Gastroesophageal sphincter (tissue), 4 donors: ENCODE measurements at regions not wholly inside any gene's neighbourhood (a gene's known extent, or its start where the extent isn't known, plus 50 kb on each side); places are given as distances from the start of the nearest gene placed in this dataset.

Experiments used
- ATAC-seq: fragments of 150-250 bp; one replicate; pipeline ENCODE4 v1.9.1; 2016; ENCODE audit warnings: mild to moderate bottlenecking, moderate library complexity
- H3K27ac ChIP-seq, 4 donors: fragments of 200-600 bp; sonication (generic) in 3 of 4; 1 replicate in 3 of 4; 2 replicates in 1 of 4; pipeline ENCODE4 v1.5.1; 2016 to 2019
- H3K27me3 ChIP-seq: fragments of 200-600 bp; sonication (generic); one replicate; pipeline ENCODE4 v1.5.1; 2019
- H3K36me3 ChIP-seq, 2 donors: fragments of 200-600 bp; sonication (generic); one replicate each; pipeline ENCODE4 v1.5.1; 2019; ENCODE audit warnings: control low read depth in 1 of 2
- H3K4me1 ChIP-seq, 3 donors: fragments of 200-600 bp; sonication (generic); 1 replicate in 2 of 3; 2 replicates in 1 of 3; pipeline ENCODE4 v1.5.1; 2016 to 2019; ENCODE audit warnings: control low read depth in 2 of 3
- H3K4me3 ChIP-seq, 2 donors: fragments of 200-600 bp; sonication (generic); one replicate each; pipeline ENCODE4 v1.5.1; 2019; ENCODE audit warnings: mild to moderate bottlenecking in 1 of 2, moderate library complexity in 1 of 2
- H3K9me3 ChIP-seq, 3 donors: fragments of 200-600 bp; sonication (generic); one replicate each; pipeline ENCODE4 v1.5.1; 2017 to 2019; ENCODE audit warnings: control low read depth in 2 of 3
- EP300 ChIP-seq: sonication (generic); formaldehyde crosslinking; IDR thresholded peaks from one replicate; pipeline ENCODE4 v1.6.1; 2017; ENCODE audit warnings: antibody characterized with exemption, mild to moderate bottlenecking
- POLR2A ChIP-seq, 2 donors: fragments of 450-650 bp; IDR thresholded peaks; one replicate each; pipeline ENCODE4 v1.6.1; 2017; ENCODE audit warnings: antibody characterized with exemption in 2 of 2, mild to moderate bottlenecking in 2 of 2, moderate library complexity in 1 of 2
- POLR2AphosphoS5 ChIP-seq: sonication (generic); formaldehyde crosslinking; IDR thresholded peaks from one replicate; pipeline ENCODE4 v1.6.1; 2017; ENCODE audit warnings: antibody characterized with exemption
- WGBS, 2 donors: methylation state at CpG; one replicate each; pipeline ENCODE4 v1.1.5; 2018; ENCODE audit warnings: low coverage in 1 of 2; 5-methylcytosine and 5-hydroxymethylcytosine counted together
- TF ChIP-seq, protein P1 (sequence below), 4 experiments: fragments of 200-600 bp in 2 of 4; fragments of 450-650 bp in 2 of 4; sonication (generic) in 1 of 4; IDR thresholded peaks; one replicate each; pipeline ENCODE4 v1.5.1; 2017 to 2019; ENCODE audit warnings: antibody characterized with exemption in 4 of 4, mild to moderate bottlenecking in 2 of 4, moderate library complexity in 2 of 4

DNA sequence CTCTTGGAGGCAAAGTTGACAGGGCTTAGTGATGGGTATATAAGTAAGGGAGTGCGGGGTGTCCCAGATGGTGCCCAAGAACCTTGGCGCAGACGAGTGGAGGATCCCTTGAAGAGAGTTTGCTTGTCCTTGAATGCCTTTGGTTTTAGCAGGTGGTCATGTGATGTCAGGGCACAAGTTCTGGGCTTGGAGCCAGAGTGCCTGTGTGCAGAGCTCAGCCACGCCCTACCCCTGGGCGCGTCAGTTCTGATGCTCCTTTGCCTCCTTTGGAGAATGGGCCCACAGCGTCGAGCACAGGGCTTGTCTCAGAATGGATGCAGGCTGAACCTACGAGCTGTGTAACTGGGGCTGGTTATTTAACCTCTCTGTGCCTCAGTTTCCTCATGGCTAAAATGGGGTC lies 412.2 kb upstream of the EEF2KMT start:
- WGBS, 2 donors = 70 to 90% methylated on average over 2 to 5 of the region's 9 CpGs
- Histone ChIP-seq H3K27me3 (peaks cover 39% of the 10 kb centered on the region), H3K36me3 (no peaks in the 10 kb centered on the region), H3K27ac (no peak overlapping the region), H3K4me1 (no peaks in the 10 kb centered on the region), H3K9me3 (no peaks in the 10 kb centered on the region), H3K4me3 (no peak overlapping the region)
- no peak for ATAC-seq
- TF ChIP-seq, protein P1, sequence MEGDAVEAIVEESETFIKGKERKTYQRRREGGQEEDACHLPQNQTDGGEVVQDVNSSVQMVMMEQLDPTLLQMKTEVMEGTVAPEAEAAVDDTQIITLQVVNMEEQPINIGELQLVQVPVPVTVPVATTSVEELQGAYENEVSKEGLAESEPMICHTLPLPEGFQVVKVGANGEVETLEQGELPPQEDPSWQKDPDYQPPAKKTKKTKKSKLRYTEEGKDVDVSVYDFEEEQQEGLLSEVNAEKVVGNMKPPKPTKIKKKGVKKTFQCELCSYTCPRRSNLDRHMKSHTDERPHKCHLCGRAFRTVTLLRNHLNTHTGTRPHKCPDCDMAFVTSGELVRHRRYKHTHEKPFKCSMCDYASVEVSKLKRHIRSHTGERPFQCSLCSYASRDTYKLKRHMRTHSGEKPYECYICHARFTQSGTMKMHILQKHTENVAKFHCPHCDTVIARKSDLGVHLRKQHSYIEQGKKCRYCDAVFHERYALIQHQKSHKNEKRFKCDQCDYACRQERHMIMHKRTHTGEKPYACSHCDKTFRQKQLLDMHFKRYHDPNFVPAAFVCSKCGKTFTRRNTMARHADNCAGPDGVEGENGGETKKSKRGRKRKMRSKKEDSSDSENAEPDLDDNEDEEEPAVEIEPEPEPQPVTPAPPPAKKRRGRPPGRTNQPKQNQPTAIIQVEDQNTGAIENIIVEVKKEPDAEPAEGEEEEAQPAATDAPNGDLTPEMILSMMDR (IDR thresholded peaks at IDR 0.05) = no peak
- TF ChIP-seq EP300 = no peak
- TF ChIP-seq POLR2A (IDR thresholded peaks at IDR 0.05) = no peak
- no peak for TF ChIP-seq POLR2AphosphoS5

DNA sequence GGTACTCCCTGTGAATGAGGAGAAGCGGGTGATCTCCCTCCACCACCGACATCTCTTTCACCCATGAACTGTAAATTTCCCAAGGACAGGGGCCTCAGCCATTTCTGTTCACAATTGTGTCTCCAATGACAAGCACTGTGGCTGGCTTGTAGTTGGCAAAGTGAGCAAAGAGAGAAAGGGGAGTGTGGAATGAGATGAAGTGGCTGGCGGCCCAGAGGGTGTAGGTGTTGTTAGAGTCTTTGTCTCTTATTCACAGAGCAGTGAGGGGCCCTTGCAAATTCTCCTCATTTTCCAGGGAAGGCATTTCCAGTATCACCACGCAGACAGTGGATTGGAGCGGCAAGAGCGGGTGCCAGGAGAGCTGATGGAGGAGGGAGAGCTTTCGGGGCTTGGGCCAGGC lies 411.7 kb upstream of the EEF2KMT start:
- H3K27ac ChIP-seq = no peak overlapping the region
- H3K27me3 ChIP-seq = peaks cover 39% of the 10 kb centered on the region
- WGBS, 2 donors = 93% methylated on average over 6 of the region's 7 CpGs; no CpG with 5 or more reads in 1 of the 2 donors
- no peaks in the 10 kb centered on the region for H3K36me3 ChIP-seq
- H3K9me3 ChIP-seq = no peaks in the 10 kb centered on the region
- H3K4me3 ChIP-seq = no peak overlapping the region
- no peak for ATAC-seq
- no peak for TF ChIP-seq EP300
- TF ChIP-seq, protein P1 (IDR thresholded peaks at IDR 0.05) = no peak
- H3K4me1 ChIP-seq = no peaks in the 10 kb centered on the region

DNA sequence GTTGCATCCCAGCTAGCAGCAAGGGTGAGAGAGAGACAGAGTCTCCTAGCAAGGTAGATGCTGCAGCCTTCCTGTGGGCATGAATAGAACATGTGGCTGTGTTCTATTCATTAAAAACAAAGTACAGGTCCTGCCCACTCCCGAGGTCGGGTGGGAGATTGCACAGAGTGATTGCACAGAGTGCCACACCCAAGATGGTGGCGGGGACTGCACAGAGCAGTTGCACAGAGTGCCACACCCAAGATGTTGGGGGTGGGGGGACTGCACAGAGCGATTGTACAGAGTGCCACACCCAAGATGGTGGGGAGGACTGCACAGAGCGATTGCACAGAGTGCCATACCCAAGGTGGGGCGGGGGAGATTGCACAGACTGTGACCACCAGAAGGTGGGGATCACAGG lies 410.8 kb upstream of the EEF2KMT start:
- Histone ChIP-seq H3K4me3 (no peak overlapping the region), H3K36me3 (no peaks in the 10 kb centered on the region), H3K27me3 (peaks cover 46% of the 10 kb centered on the region), H3K9me3 (no peaks in the 10 kb centered on the region), H3K4me1 (no peaks in the 10 kb centered on the region), H3K27ac (no peak overlapping the region)
- TF ChIP-seq EP300 (no peak), POLR2A (IDR thresholded peaks at IDR 0.05) (no peak), POLR2AphosphoS5 (no peak)
- TF ChIP-seq, protein P1 (IDR thresholded peaks at IDR 0.05) = no peak
- no peak for ATAC-seq
- 43 to 100% methylated on average over 1 of the region's 6 CpGs for WGBS, 2 donors

DNA sequence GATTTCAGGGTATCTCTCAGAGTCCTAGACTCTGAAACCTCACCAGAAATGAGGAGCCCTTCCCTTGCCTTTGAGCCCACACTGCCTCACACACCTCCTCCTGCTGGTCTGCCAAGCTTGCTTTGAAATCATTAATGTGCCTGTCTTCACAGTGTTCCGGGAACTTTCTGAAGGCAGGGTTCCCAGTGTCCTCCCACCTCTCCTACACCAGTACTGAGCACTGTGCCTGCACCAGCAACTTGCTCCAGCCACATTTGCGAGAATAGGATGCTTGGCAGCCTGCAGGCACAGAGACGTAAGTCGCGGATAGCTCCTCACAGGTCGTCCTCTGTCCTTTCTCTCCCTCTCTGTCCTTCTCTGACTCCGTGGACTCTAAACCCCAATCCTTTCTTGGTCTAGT lies 408.4 kb upstream of the EEF2KMT start:
- Histone ChIP-seq H3K4me3 (no peak overlapping the region), H3K27ac (no peak overlapping the region), H3K9me3 (no peaks in the 10 kb centered on the region), H3K27me3 (peaks cover 53% of the 10 kb centered on the region), H3K4me1 (no peaks in the 10 kb centered on the region), H3K36me3 (no peaks in the 10 kb centered on the region)
- ATAC-seq = no peak
- WGBS, 2 donors = 62% methylated on average over 7 of the region's 7 CpGs; no CpG with 5 or more reads in 1 of the 2 donors
- TF ChIP-seq POLR2A (IDR thresholded peaks at IDR 0.05) = no peak
- TF ChIP-seq, protein P1 (IDR thresholded peaks at IDR 0.05) = no peak
- no peak for TF ChIP-seq EP300
- TF ChIP-seq POLR2AphosphoS5 = no peak

DNA sequence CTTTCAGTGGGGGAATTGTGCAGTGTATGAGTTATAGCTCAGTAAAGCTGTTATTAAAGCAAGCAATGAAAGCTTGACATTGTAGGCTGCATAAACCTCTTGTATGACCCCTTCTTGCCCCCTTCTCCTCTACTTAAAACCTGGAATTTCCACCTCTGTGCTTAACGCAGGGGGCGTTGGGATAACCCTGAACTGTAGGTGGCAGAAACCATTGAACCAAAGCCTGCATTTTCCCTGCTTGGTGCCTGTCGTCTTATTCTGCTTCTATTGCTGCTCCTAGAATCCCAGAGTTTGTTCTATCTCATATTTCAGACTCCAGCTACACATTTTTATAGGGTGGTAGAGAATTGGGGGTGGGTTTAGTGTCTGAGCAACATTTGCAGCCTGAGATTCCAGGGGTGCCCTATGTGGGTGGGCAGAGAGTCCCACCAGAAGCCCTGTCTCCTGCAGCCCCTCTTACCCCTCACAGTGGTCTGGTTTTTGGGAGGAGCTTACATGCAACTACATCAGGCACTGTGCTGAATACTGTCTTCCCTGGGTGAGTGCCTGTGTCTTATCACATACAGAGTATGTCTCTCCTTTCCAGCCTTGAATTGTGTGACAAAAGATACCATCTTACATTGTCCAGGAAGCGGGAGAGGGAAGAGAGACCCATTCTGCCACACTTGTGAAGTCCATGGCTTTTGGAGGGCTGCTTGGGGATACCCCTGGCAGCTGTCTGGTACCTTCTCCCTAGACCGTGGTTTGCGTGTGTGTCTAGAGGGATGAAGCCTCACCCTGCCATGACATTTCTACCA lies 407.7 kb upstream of the EEF2KMT start:
- no peak for TF ChIP-seq EP300
- no peak for TF ChIP-seq POLR2A (IDR thresholded peaks at IDR 0.05)
- TF ChIP-seq POLR2AphosphoS5 = no peak
- TF ChIP-seq, protein P1 (IDR thresholded peaks at IDR 0.05) = no peak
- Histone ChIP-seq H3K4me1 (no peaks in the 10 kb centered on the region), H3K27ac (no peak overlapping the region), H3K9me3 (no peaks in the 10 kb centered on the region), H3K27me3 (peaks cover 53% of the 10 kb centered on the region), H3K36me3 (no peaks in the 10 kb centered on the region), H3K4me3 (no peak overlapping the region)
- WGBS, 2 donors = 34 to 55% methylated on average over 5 to 6 of the region's 6 CpGs
- no peak for ATAC-seq
